SK-N-SH treated with all-trans-retinoic acid at 6 μM for 48 hours (cell line): ENCODE measurements at regions not wholly inside any gene's neighbourhood (a gene's known extent, or its start where the extent isn't known, plus 50 kb on each side); places are given as distances from the start of the nearest gene placed in this dataset.
A peak's percentile ranks its signal among the peaks of the same experiment; 100 is the strongest.

ENCODE experiments used
- ATAC-seq: fragments of 200-7000 bp; cut with Tn5 transposase; 3 replicates; pipeline ENCODE4 v1.9.1; 2020; ENCODE audit warnings: mild to moderate bottlenecking, moderate library complexity
- ARNTL ChIP-seq: fragments of 450-650 bp; formaldehyde crosslinking; IDR thresholded peaks from 2 replicates; pipeline ENCODE4 v1.5.0; 2020; ENCODE audit warnings: low read depth, mild to moderate bottlenecking, moderate library complexity, borderline replicate concordance
- CSDC2 ChIP-seq: fragments of 250-450 bp; sonication (Bioruptor Pico); IDR thresholded peaks from 2 replicates; pipeline ENCODE4 v1.5.0; 2020; ENCODE audit warnings: mild to moderate bottlenecking, moderate library complexity
- ESRRG ChIP-seq: fragments of 250-450 bp; sonication (Bioruptor Pico); IDR thresholded peaks from 2 replicates; pipeline ENCODE4 v1.6.1; 2021; ENCODE audit warnings: mild to moderate bottlenecking
- GLIS3 ChIP-seq: fragments of 250-450 bp; sonication (Bioruptor Pico); IDR thresholded peaks from 2 replicates; pipeline ENCODE4 v1.5.0; 2020; ENCODE audit warnings: mild to moderate bottlenecking, moderate library complexity
- ISL1 ChIP-seq: fragments of 250-450 bp; sonication (Bioruptor Pico); IDR thresholded peaks from 2 replicates; pipeline ENCODE4 v2.1.2; 2022; ENCODE audit warnings: mild to moderate bottlenecking, moderate library complexity
- OSR1 ChIP-seq: fragments of 250-450 bp; sonication (Bioruptor Pico); IDR thresholded peaks from 2 replicates; pipeline ENCODE4 v1.8.0; 2022; ENCODE audit warnings: moderate library complexity, mild to moderate bottlenecking, inconsistent platforms
- POU6F1 ChIP-seq: fragments of 250-450 bp; sonication (Bioruptor Pico); IDR thresholded peaks from 2 replicates; pipeline ENCODE4 v1.8.0; 2021; ENCODE audit warnings: low read depth, mild to moderate bottlenecking, moderate library complexity, borderline replicate concordance
- PPARA ChIP-seq: fragments of 250-450 bp; sonication (Bioruptor Pico); IDR thresholded peaks from 2 replicates; pipeline ENCODE4 v1.5.0; 2020; ENCODE audit warnings: mild to moderate bottlenecking, borderline replicate concordance
- RARB ChIP-seq: fragments of 250-450 bp; sonication (Bioruptor Pico); IDR thresholded peaks from 2 replicates; pipeline ENCODE4 v1.8.0; 2021; ENCODE audit warnings: mild to moderate bottlenecking, moderate library complexity
- SNAI2 ChIP-seq: fragments of 250-450 bp; sonication (Bioruptor Pico); IDR thresholded peaks from 2 replicates; pipeline ENCODE4 v1.5.0; 2020; ENCODE audit warnings: mild to moderate bottlenecking, moderate library complexity
- TCF4 ChIP-seq: fragments of 250-450 bp; sonication (Bioruptor Pico); IDR thresholded peaks from 2 replicates; pipeline ENCODE4 v1.8.0; 2021; ENCODE audit warnings: mild to moderate bottlenecking, moderate library complexity, borderline replicate concordance
- TOX ChIP-seq: fragments of 250-450 bp; sonication (Bioruptor Pico); IDR thresholded peaks from 2 replicates; pipeline ENCODE4 v1.8.0; 2021; ENCODE audit warnings: mild to moderate bottlenecking, moderate library complexity, borderline replicate concordance
- TSHZ2 ChIP-seq: fragments of 250-450 bp; sonication (Bioruptor Pico); IDR thresholded peaks from 2 replicates; pipeline ENCODE4 v1.5.0; 2020; ENCODE audit warnings: mild to moderate bottlenecking, moderate library complexity
- ZC3H10 ChIP-seq: fragments of 250-450 bp; sonication (Bioruptor Pico); IDR thresholded peaks from 2 replicates; pipeline ENCODE4 v1.5.1; 2021; ENCODE audit warnings: mild to moderate bottlenecking, moderate library complexity
- ZFP3 ChIP-seq: fragments of 250-450 bp; sonication (Bioruptor Pico); IDR thresholded peaks from 2 replicates; pipeline ENCODE4 v1.5.0; 2020; ENCODE audit warnings: mild to moderate bottlenecking, moderate library complexity
- ZFP30 ChIP-seq: fragments of 450-650 bp; formaldehyde crosslinking; IDR thresholded peaks from 2 replicates; pipeline ENCODE4 v1.5.0; 2022; ENCODE audit warnings: mild to moderate bottlenecking, moderate library complexity
- ZNF565 ChIP-seq: fragments of 450-650 bp; formaldehyde crosslinking; conservative IDR thresholded peaks from 2 replicates; pipeline ENCODE4 v1.5.0; 2020; ENCODE audit warnings: low read depth, mild to moderate bottlenecking, moderate library complexity
- ZNF70 ChIP-seq: fragments of 450-650 bp; formaldehyde crosslinking; IDR thresholded peaks from 2 replicates; pipeline ENCODE4 v1.5.0; 2020; ENCODE audit warnings: mild to moderate bottlenecking, moderate library complexity
- ZNF8 ChIP-seq: fragments of 450-650 bp; formaldehyde crosslinking; IDR thresholded peaks from 2 replicates; pipeline ENCODE4 v1.5.0; 2020; ENCODE audit warnings: mild to moderate bottlenecking, moderate library complexity
- TF ChIP-seq, protein P1 (sequence below): fragments of 250-450 bp; sonication (Bioruptor Pico); IDR thresholded peaks from 2 replicates; pipeline ENCODE4 v1.5.1; 2020; ENCODE audit warnings: low read depth, mild to moderate bottlenecking, moderate library complexity
- TF ChIP-seq, protein P2 (sequence below): fragments of 250-450 bp; sonication (Bioruptor Pico); IDR thresholded peaks from 2 replicates; pipeline ENCODE4 v1.8.0; 2020; ENCODE audit warnings: mild to moderate bottlenecking, moderate library complexity, borderline replicate concordance

- peak; percentile 24 for ATAC-seq
- TF ChIP-seq GLIS3 (CRISPR knock-in tag) = no peak
- TF ChIP-seq SNAI2 (CRISPR knock-in tag) = no peak
- no peak for TF ChIP-seq ESRRG (CRISPR knock-in tag)
- no peak for TF ChIP-seq PPARA
- no peak for TF ChIP-seq ZC3H10 (CRISPR knock-in tag)
These were observed 649.6 kb upstream of the DIPK2B start for GRCh38 chrX:45850197-45850774.

DNA sequence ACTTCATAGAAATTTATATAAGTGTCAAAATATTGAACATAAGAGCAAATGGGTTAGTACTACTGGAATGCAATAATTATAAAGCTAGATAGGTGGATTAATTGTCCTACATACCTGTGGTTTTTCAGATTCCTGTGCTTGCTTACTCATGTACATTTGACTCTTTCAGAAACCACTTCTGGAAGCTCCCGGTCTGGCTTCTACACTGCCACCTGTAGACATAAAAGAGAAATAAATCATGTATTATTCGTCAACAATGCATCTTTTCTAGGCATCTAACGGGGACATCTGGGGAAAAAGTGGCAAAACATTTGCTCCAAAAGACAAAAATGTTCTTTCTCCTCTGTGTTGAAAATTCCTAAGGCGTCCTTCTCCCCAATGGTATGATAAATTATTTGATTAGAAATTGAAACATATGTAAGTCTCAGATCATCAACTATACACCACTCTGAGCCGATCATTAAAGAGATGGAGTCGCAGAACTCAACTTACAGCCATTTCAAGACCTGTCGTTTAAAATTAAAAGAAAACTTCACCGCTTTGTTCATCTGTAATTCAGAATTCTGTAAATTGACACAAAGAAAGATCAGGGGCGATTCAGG, 648.7 kb upstream of the DIPK2B start:
- TF ChIP-seq, protein P1, sequence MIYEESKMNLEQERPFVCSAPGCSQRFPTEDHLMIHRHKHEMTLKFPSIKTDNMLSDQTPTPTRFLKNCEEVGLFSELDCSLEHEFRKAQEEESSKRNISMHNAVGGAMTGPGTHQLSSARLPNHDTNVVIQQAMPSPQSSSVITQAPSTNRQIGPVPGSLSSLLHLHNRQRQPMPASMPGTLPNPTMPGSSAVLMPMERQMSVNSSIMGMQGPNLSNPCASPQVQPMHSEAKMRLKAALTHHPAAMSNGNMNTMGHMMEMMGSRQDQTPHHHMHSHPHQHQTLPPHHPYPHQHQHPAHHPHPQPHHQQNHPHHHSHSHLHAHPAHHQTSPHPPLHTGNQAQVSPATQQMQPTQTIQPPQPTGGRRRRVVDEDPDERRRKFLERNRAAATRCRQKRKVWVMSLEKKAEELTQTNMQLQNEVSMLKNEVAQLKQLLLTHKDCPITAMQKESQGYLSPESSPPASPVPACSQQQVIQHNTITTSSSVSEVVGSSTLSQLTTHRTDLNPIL (CRISPR knock-in tag) = no peak
- TF ChIP-seq, protein P2, sequence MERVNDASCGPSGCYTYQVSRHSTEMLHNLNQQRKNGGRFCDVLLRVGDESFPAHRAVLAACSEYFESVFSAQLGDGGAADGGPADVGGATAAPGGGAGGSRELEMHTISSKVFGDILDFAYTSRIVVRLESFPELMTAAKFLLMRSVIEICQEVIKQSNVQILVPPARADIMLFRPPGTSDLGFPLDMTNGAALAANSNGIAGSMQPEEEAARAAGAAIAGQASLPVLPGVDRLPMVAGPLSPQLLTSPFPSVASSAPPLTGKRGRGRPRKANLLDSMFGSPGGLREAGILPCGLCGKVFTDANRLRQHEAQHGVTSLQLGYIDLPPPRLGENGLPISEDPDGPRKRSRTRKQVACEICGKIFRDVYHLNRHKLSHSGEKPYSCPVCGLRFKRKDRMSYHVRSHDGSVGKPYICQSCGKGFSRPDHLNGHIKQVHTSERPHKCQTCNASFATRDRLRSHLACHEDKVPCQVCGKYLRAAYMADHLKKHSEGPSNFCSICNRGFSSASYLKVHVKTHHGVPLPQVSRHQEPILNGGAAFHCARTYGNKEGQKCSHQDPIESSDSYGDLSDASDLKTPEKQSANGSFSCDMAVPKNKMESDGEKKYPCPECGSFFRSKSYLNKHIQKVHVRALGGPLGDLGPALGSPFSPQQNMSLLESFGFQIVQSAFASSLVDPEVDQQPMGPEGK = no peak
- no peak for TF ChIP-seq RARB (CRISPR knock-in tag)
- TF ChIP-seq ZNF8 = no peak
- no peak for TF ChIP-seq SNAI2 (CRISPR knock-in tag)
- no peak for TF ChIP-seq ZNF70
- TF ChIP-seq TOX (CRISPR knock-in tag) = no peak
- TF ChIP-seq POU6F1 = no peak
- TF ChIP-seq ZFP3 (CRISPR knock-in tag) = no peak
- no peak for TF ChIP-seq ZC3H10 (CRISPR knock-in tag)
- no peak for TF ChIP-seq CSDC2 (CRISPR knock-in tag)
- no peak for TF ChIP-seq TCF4 (CRISPR knock-in tag)
- TF ChIP-seq ISL1 = no peak
- TF ChIP-seq TSHZ2 (CRISPR knock-in tag) = no peak
- no peak for TF ChIP-seq ESRRG (CRISPR knock-in tag)
- TF ChIP-seq GLIS3 (CRISPR knock-in tag) = no peak
- TF ChIP-seq ARNTL (CRISPR knock-in tag) = no peak
- TF ChIP-seq ZFP30 (CRISPR knock-in tag) = no peak
- no peak for TF ChIP-seq OSR1 (CRISPR knock-in tag)
- ATAC-seq = peak; percentile 70

GRCh38 chrX:45847961-45848360, 647.3 kb upstream of the DIPK2B start:
- no peak for ATAC-seq
- no peak for TF ChIP-seq ZFP30 (CRISPR knock-in tag)
- no peak for TF ChIP-seq ZNF565
- no peak for TF ChIP-seq SNAI2 (CRISPR knock-in tag)
- no peak for TF ChIP-seq ZNF70
- TF ChIP-seq ISL1 = no peak
- TF ChIP-seq TOX (CRISPR knock-in tag) = no peak
- no peak for TF ChIP-seq ARNTL (CRISPR knock-in tag)
- no peak for TF ChIP-seq ESRRG (CRISPR knock-in tag)
- TF ChIP-seq, protein P2 = no peak
